Lower lobe of right lung (tissue), 2 donors: ENCODE measurements at regions not wholly inside any gene's neighbourhood (a gene's known extent, or its start where the extent isn't known, plus 50 kb on each side); places are given as distances from the start of the nearest gene placed in this dataset.

Experiments
- ATAC-seq, 2 donors: fragments of 200-7000 bp; cut with Tn5 transposase; one replicate each; pipeline ENCODE4 v1.9.1; 2020 to 2022; ENCODE audit warnings: mild to moderate bottlenecking in 2 of 2, moderate library complexity in 2 of 2
- DNase-seq: peaks from one replicate; pipeline ENCODE4 v3.0.0-alpha.2; 2020
- H3K27ac ChIP-seq: fragments of 200-600 bp; one replicate; pipeline ENCODE4 v1.8.0; 2022
- H3K27me3 ChIP-seq: fragments of 200-600 bp; one replicate; pipeline ENCODE4 v1.8.0; 2022; ENCODE audit warnings: low read depth
- H3K36me3 ChIP-seq: fragments of 200-600 bp; one replicate; pipeline ENCODE4 v1.8.0; 2022; ENCODE audit warnings: mild to moderate bottlenecking
- H3K4me1 ChIP-seq: fragments of 200-600 bp; one replicate; pipeline ENCODE4 v1.8.0; 2022
- H3K4me3 ChIP-seq: fragments of 200-600 bp; one replicate; pipeline ENCODE4 v1.8.0; 2022; ENCODE audit warnings: mild to moderate bottlenecking
- H3K9me3 ChIP-seq: fragments of 200-600 bp; one replicate; pipeline ENCODE4 v1.8.0; 2022
- CTCF ChIP-seq: fragments of 200-600 bp; IDR thresholded peaks from one replicate; pipeline ENCODE4 v1.8.0; 2022; ENCODE audit warnings: antibody characterized with exemption, mild to moderate bottlenecking
- intact Hi-C: fragments of 100-400 bp; cut with DNase I; formaldehyde crosslinking; loops from one replicate; pipeline ENCODE4 v1.11.0; 2022
- donor health status: DM: no; HTN: yes; CAD: no; lungs with severe emphysema.

DNA sequence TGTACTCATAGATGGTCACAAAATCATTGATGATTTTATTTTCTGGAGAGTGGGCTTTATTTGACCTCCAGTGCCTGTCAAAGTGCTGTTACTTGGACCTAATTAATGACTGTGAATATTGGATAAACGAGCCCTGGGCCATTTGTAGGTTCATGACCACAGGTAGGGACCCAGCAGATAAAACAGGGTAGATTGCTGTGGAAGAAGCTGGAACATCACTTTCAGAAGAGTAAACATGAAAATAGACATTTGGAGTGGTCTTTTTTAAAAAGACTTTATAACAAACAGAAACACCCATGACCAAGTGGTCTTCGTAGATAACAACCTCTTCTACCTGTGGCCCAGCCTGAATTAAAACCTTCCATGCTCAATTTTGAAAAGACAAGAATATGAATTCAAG, 472.8 kb upstream of the MKI67 start:
- ATAC-seq (no peak), DNase-seq (no peak)
- Histone ChIP-seq H3K27me3 (no peaks in the 10 kb centered on the region), H3K27ac (no peak overlapping the region), H3K4me3 (no peak overlapping the region), H3K4me1 (no peaks in the 10 kb centered on the region), H3K9me3 (no peaks in the 10 kb centered on the region), H3K36me3 (no peaks in the 10 kb centered on the region)
- no peak for TF ChIP-seq CTCF
- intact Hi-C loops, result no loop called here

- no peaks in the 10 kb centered on the region for H3K27me3 ChIP-seq
- H3K4me3 ChIP-seq, result no peak overlapping the region
- H3K27ac ChIP-seq, result no peak overlapping the region
- no peak for TF ChIP-seq CTCF
- no peaks in the 10 kb centered on the region for H3K36me3 ChIP-seq
- H3K9me3 ChIP-seq, result no peaks in the 10 kb centered on the region
- no peaks in the 10 kb centered on the region for H3K4me1 ChIP-seq
- intact Hi-C loops, result no loop called here
- DNase-seq, result no peak
- no peak for ATAC-seq
Measured at GRCh38 chr10:128599538-128599937, 473.3 kb upstream of the MKI67 start.

DNA sequence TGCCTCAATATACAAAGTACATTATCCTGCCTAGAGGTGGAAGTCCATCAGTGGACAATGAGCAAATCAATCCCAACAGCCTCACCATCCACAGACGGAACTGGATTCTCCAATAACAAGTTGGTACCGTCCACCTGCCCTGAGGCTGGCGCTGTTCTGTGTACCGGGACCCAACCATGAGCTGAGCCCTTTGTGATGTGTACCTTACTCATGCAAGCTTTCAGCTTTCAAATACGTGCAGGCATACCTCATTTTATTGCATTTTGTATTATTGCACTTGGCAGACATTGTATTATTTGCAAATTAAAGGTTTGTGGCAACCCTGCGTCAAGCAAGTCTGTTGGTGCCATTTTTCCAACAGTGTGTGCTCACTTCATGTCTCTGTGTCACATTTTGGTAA, 476.0 kb upstream of the MKI67 start:
- Histone ChIP-seq H3K27ac (no peak overlapping the region), H3K4me3 (no peak overlapping the region), H3K27me3 (no peaks in the 10 kb centered on the region), H3K36me3 (no peaks in the 10 kb centered on the region), H3K4me1 (no peaks in the 10 kb centered on the region), H3K9me3 (no peaks in the 10 kb centered on the region)
- ATAC-seq (no peak), DNase-seq (no peak)
- TF ChIP-seq CTCF, result no peak
- intact Hi-C loops, result no loop called here

DNA sequence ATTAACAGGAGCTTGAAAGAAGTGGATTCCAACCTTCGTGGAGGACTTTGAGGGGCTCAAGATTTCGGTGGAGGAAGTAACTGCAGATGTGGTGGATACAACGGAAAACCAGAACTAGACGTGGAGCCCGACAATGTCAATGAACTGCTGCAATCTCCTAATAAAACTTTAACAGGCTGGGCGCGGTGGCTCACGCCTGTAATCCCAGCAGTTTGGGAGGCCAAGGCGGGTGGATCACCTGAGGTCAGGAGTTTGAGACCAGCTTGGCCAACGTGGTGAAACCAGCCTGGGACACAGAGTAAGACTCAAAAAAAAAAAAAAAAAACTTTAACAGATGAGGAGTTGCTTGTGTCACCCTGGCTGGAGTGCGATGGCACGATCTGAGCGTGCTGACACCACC, 477.8 kb upstream of the MKI67 start:
- TF ChIP-seq CTCF, result no peak
- H3K27me3 ChIP-seq, result no peaks in the 10 kb centered on the region
- no peak overlapping the region for H3K4me3 ChIP-seq
- no peaks in the 10 kb centered on the region for H3K4me1 ChIP-seq
- H3K36me3 ChIP-seq, result no peaks in the 10 kb centered on the region
- no peak overlapping the region for H3K27ac ChIP-seq
- no peak for ATAC-seq
- H3K9me3 ChIP-seq, result no peaks in the 10 kb centered on the region
- no peak for DNase-seq
- intact Hi-C loops, result no loop called here

GRCh38 chr10:128605180-128605579, 479.0 kb upstream of the MKI67 start:
- Histone ChIP-seq H3K9me3 (no peaks in the 10 kb centered on the region), H3K27me3 (no peaks in the 10 kb centered on the region), H3K4me3 (no peak overlapping the region), H3K27ac (no peak overlapping the region), H3K4me1 (no peaks in the 10 kb centered on the region), H3K36me3 (no peaks in the 10 kb centered on the region)
- ATAC-seq (no peak), DNase-seq (no peak)
- no peak for TF ChIP-seq CTCF
- intact Hi-C loops, result no loop called here

- Histone ChIP-seq H3K27me3 (no peaks in the 10 kb centered on the region), H3K4me1 (no peaks in the 10 kb centered on the region), H3K4me3 (no peak overlapping the region), H3K9me3 (no peaks in the 10 kb centered on the region), H3K27ac (no peak overlapping the region), H3K36me3 (no peaks in the 10 kb centered on the region)
- ATAC-seq, result no peak
- no peak for TF ChIP-seq CTCF
- no peak for DNase-seq
- intact Hi-C loops, result no loop called here
Measured at GRCh38 chr10:128606055-128606454, 479.8 kb upstream of the MKI67 start.
